ENCODE measurements at regions not wholly inside any gene's neighbourhood (a gene's known extent, or its start where the extent isn't known, plus 50 kb on each side); places are given as distances from the start of the nearest gene placed in this dataset.

DNA sequence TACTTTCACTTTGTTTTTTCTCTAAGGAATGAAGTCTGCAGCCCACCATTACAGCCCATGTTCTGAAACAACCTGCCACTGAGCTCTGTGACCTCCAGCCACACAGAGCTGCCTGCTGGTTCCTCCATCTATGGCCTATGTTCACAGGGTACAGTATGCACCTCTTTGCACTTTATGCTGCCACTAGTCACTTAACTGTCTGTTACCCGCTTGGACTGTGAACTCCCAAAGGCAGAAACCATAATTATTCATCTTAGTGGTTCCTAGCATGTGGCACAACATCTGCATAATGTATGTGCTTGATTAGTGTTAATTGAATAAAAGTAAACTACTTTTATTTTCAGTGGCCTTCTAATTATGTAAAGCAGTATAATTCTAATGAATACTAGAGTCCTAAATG, 95.5 kb upstream of the BET1 start:
- no peak overlapping the region for H2BK120ac ChIP-seq (ENCODE audit: low read depth, low read length)
- H3K4me1 ChIP-seq (ENCODE audit: control insufficient read depth, insufficient read depth, low read depth, low read length), result no peaks in the 10 kb centered on the region
- no CpG with 5 or more reads among the region's 1 CpG for WGBS

DNA sequence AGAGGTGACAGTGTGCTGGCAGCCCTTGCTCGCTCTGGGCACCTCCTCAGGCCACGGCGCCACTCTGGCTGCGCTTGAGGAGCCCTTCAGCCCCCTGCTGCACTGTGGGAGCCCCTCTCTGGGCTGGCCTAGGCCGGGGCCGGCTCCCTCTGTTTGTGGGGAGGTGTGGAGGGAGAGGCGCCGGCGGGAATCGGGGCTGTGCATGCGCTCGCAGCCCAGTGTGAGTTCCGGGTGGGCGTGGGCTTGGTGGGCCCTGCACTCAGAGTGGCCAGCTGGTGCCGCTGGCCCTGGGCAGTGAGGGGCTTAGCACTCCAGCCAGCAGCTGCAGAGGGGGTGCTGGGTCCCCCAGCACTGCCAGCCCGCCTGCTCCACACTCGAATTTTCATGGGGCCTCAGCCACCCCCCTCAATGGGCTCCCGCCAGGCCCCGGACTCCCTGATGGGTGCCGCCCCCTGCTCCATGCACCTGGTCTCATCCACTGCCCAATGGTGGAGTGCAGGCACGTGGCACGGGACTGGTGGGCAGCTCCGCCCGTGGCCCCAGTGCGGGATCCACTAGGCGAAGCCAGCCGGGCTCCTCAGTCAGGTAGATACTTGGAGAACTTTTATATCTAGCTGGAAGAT, 96.7 kb upstream of the BET1 start:
- Histone ChIP-seq H3K23ac (ENCODE audit: low read length in 2 of 2) (no peak overlapping the region), H2BK120ac (ENCODE audit: low read depth, low read length) (no peak overlapping the region), H3K36me3 (ENCODE audit: control insufficient read depth in 1 of 2, insufficient read depth in 2 of 2, low read depth in 1 of 2, low read length in 2 of 2) (no peaks in the 10 kb centered on the region), H3K14ac (ENCODE audit: low read length in 2 of 2) (no peak overlapping the region), H4K91ac (ENCODE audit: low read length) (no peak overlapping the region), H3K9ac (ENCODE audit: low read length) (no peak overlapping the region), H3K79me1 (replicated peaks; ENCODE audit: low read length, poor library complexity, severe bottlenecking) (no peaks in the 10 kb centered on the region), H4K8ac (ENCODE audit: low read length) (no peak overlapping the region), H2BK15ac (ENCODE audit: low read depth, poor library complexity, severe bottlenecking) (peak overlapping the region; percentile 48), H3K27me3 (ENCODE audit: control insufficient read depth in 1 of 2, insufficient read depth in 1 of 2, low read length in 2 of 2) (no peaks in the 10 kb centered on the region), H3K4me3 (ENCODE audit: insufficient read depth in 1 of 2, low read depth in 1 of 2, low read length in 2 of 2) (no peak overlapping the region), H3K4me1 (ENCODE audit: control insufficient read depth, insufficient read depth, low read depth, low read length) (no peaks in the 10 kb centered on the region), H2AFZ (ENCODE audit: low read depth, low read length) (no peak overlapping the region), H3K27ac (ENCODE audit: low read length, poor library complexity, severe bottlenecking) (no peak overlapping the region), H2BK12ac (ENCODE audit: low read length in 2 of 2) (no peak overlapping the region), H3K9me3 (ENCODE audit: control insufficient read depth, low read length) (no peaks in the 10 kb centered on the region), H3K18ac (ENCODE audit: low read depth in 1 of 2, low read length in 2 of 2) (peak overlapping the region in 1 of 2 experiments; percentile 5), H3K4ac (ENCODE audit: low read depth in 1 of 2, low read length in 2 of 2) (no peak overlapping the region), H3K4me2 (ENCODE audit: low read length, poor library complexity, severe bottlenecking) (no peak overlapping the region), H2BK5ac (ENCODE audit: low read depth, low read length, poor library complexity, severe bottlenecking) (no peak overlapping the region), H2AK5ac (ENCODE audit: low read length, severe bottlenecking) (no peak overlapping the region)
- WGBS, result 98% methylated on average over 27 of the region's 27 CpGs
- DNase-seq, result no peak

More for the DNA sequence above, 95.5 kb upstream of the BET1 start:
- peak overlapping the region in 1 of 2 experiments; percentile 57 for H3K18ac ChIP-seq (ENCODE audit: low read depth in 1 of 2, low read length in 2 of 2)
- no peaks in the 10 kb centered on the region for H3K27me3 ChIP-seq (ENCODE audit: control insufficient read depth in 1 of 2, insufficient read depth in 1 of 2, low read length in 2 of 2)
- H2AK5ac ChIP-seq (ENCODE audit: low read length, severe bottlenecking), result no peak overlapping the region
- H3K9ac ChIP-seq (ENCODE audit: low read length), result no peak overlapping the region
- H3K79me1 ChIP-seq (replicated peaks; ENCODE audit: low read length, poor library complexity, severe bottlenecking), result no peaks in the 10 kb centered on the region
- no peak for DNase-seq
- H3K9me3 ChIP-seq (ENCODE audit: control insufficient read depth, low read length), result no peaks in the 10 kb centered on the region
- no peak overlapping the region for H3K27ac ChIP-seq (ENCODE audit: low read length, poor library complexity, severe bottlenecking)
- H2BK12ac ChIP-seq (ENCODE audit: low read length in 2 of 2), result peak overlapping the region; percentile 87 to 93
- no peaks in the 10 kb centered on the region for H3K36me3 ChIP-seq (ENCODE audit: control insufficient read depth in 1 of 2, insufficient read depth in 2 of 2, low read depth in 1 of 2, low read length in 2 of 2)
- no peak overlapping the region for H3K4me3 ChIP-seq (ENCODE audit: insufficient read depth in 1 of 2, low read depth in 1 of 2, low read length in 2 of 2)
- no peak overlapping the region for H4K91ac ChIP-seq (ENCODE audit: low read length)
- no peak overlapping the region for H2BK15ac ChIP-seq (ENCODE audit: low read depth, poor library complexity, severe bottlenecking)
- H3K4me2 ChIP-seq (ENCODE audit: low read length, poor library complexity, severe bottlenecking), result no peak overlapping the region
- no peak overlapping the region for H2BK5ac ChIP-seq (ENCODE audit: low read depth, low read length, poor library complexity, severe bottlenecking)
- H3K4ac ChIP-seq (ENCODE audit: low read depth in 1 of 2, low read length in 2 of 2), result no peak overlapping the region
- no peak overlapping the region for H2AFZ ChIP-seq (ENCODE audit: low read depth, low read length)
- H3K23ac ChIP-seq (ENCODE audit: low read length in 2 of 2), result no peak overlapping the region
- H3K14ac ChIP-seq (ENCODE audit: low read length in 2 of 2), result no peak overlapping the region
- H4K8ac ChIP-seq (ENCODE audit: low read length), result no peak overlapping the region

DNA sequence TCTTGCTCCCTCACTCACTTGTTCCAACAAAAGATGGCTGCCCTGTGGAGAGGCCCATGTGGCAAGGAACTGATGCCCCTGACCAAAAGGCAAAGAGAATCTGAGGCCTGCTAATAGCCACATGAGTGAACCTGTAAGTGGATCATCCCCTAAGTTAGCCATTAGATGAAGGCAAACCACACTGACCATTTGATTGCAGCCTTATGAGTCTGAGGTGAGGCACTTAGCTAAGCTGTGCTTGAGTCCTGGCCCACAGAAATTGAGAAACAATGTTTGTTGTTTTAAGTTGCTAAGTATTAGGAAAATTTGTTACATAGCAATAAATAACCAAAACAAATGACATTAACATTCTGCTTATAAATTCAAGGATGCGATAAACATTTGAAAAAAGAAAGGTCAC, 100.1 kb upstream of the BET1 start:
- no peak overlapping the region for H2AK5ac ChIP-seq (ENCODE audit: low read length, severe bottlenecking)
- H3K4ac ChIP-seq (ENCODE audit: low read depth in 1 of 2, low read length in 2 of 2), result no peak overlapping the region
- no peak overlapping the region for H3K4me3 ChIP-seq (ENCODE audit: insufficient read depth in 1 of 2, low read depth in 1 of 2, low read length in 2 of 2)
- no peaks in the 10 kb centered on the region for H3K4me1 ChIP-seq (ENCODE audit: control insufficient read depth, insufficient read depth, low read depth, low read length)
- no peak overlapping the region for H3K4me2 ChIP-seq (ENCODE audit: low read length, poor library complexity, severe bottlenecking)
- no peak overlapping the region for H2AFZ ChIP-seq (ENCODE audit: low read depth, low read length)
- H3K9ac ChIP-seq (ENCODE audit: low read length), result no peak overlapping the region
- no peaks in the 10 kb centered on the region for H3K27me3 ChIP-seq (ENCODE audit: control insufficient read depth in 1 of 2, insufficient read depth in 1 of 2, low read length in 2 of 2)
- H4K8ac ChIP-seq (ENCODE audit: low read length), result no peak overlapping the region
- no peaks in the 10 kb centered on the region for H3K79me1 ChIP-seq (replicated peaks; ENCODE audit: low read length, poor library complexity, severe bottlenecking)
- H3K36me3 ChIP-seq (ENCODE audit: control insufficient read depth in 1 of 2, insufficient read depth in 2 of 2, low read depth in 1 of 2, low read length in 2 of 2), result no peaks in the 10 kb centered on the region
- H2BK12ac ChIP-seq (ENCODE audit: low read length in 2 of 2), result no peak overlapping the region
- DNase-seq, result no peak
- no peak overlapping the region for H4K91ac ChIP-seq (ENCODE audit: low read length)
- no peak overlapping the region for H2BK120ac ChIP-seq (ENCODE audit: low read depth, low read length)
- no peak overlapping the region for H3K14ac ChIP-seq (ENCODE audit: low read length in 2 of 2)
- H3K9me3 ChIP-seq (ENCODE audit: control insufficient read depth, low read length), result no peaks in the 10 kb centered on the region
- no peak overlapping the region for H3K18ac ChIP-seq (ENCODE audit: low read depth in 1 of 2, low read length in 2 of 2)
- H2BK5ac ChIP-seq (ENCODE audit: low read depth, low read length, poor library complexity, severe bottlenecking), result no peak overlapping the region
- WGBS, result no CpG with 5 or more reads among the region's 1 CpG
- no peak overlapping the region for H2BK15ac ChIP-seq (ENCODE audit: low read depth, poor library complexity, severe bottlenecking)
- H3K23ac ChIP-seq (ENCODE audit: low read length in 2 of 2), result no peak overlapping the region
- H3K27ac ChIP-seq (ENCODE audit: low read length, poor library complexity, severe bottlenecking), result no peak overlapping the region

DNA sequence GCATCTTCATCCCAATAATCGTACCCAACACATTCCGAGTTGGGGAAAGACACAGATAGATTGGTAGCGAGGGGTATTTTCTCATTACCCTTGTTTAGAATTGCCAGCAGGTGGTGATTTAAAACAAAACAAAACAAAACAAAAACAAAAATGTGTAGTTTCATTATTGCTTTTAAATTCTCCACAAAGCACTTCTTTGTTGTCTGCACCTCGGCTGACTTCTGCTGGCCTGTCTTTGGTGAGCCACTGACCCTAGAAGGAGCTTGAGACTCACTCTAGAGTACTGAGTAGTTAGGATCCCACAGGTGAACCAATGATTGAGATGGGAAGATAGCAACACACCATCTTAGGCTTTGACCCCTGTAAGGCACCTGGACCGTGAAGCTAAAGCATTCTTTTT, 105.4 kb upstream of the BET1 start:
- Histone ChIP-seq H3K23ac (ENCODE audit: low read length in 2 of 2) (no peak overlapping the region), H3K27me3 (ENCODE audit: control insufficient read depth in 1 of 2, insufficient read depth in 1 of 2, low read length in 2 of 2) (no peaks in the 10 kb centered on the region), H3K27ac (ENCODE audit: low read length, poor library complexity, severe bottlenecking) (no peak overlapping the region), H3K18ac (ENCODE audit: low read depth in 1 of 2, low read length in 2 of 2) (no peak overlapping the region), H3K36me3 (ENCODE audit: control insufficient read depth in 1 of 2, insufficient read depth in 2 of 2, low read depth in 1 of 2, low read length in 2 of 2) (no peaks in the 10 kb centered on the region), H2BK5ac (ENCODE audit: low read depth, low read length, poor library complexity, severe bottlenecking) (no peak overlapping the region), H2BK12ac (ENCODE audit: low read length in 2 of 2) (no peak overlapping the region), H4K8ac (ENCODE audit: low read length) (no peak overlapping the region), H2AK5ac (ENCODE audit: low read length, severe bottlenecking) (no peak overlapping the region), H3K9ac (ENCODE audit: low read length) (no peak overlapping the region), H3K9me3 (ENCODE audit: control insufficient read depth, low read length) (no peaks in the 10 kb centered on the region), H2BK15ac (ENCODE audit: low read depth, poor library complexity, severe bottlenecking) (no peak overlapping the region), H3K4me2 (ENCODE audit: low read length, poor library complexity, severe bottlenecking) (no peak overlapping the region), H3K4ac (ENCODE audit: low read depth in 1 of 2, low read length in 2 of 2) (no peak overlapping the region), H3K4me3 (ENCODE audit: insufficient read depth in 1 of 2, low read depth in 1 of 2, low read length in 2 of 2) (no peak overlapping the region), H3K14ac (ENCODE audit: low read length in 2 of 2) (no peak overlapping the region), H3K4me1 (ENCODE audit: control insufficient read depth, insufficient read depth, low read depth, low read length) (no peaks in the 10 kb centered on the region), H3K79me1 (replicated peaks; ENCODE audit: low read length, poor library complexity, severe bottlenecking) (no peaks in the 10 kb centered on the region), H2AFZ (ENCODE audit: low read depth, low read length) (no peak overlapping the region), H4K91ac (ENCODE audit: low read length) (no peak overlapping the region), H2BK120ac (ENCODE audit: low read depth, low read length) (no peak overlapping the region)
- 91% methylated on average over 1 of the region's 5 CpGs for WGBS
- no peak for DNase-seq

All from mesenchymal stem cell (in vitro differentiated cells and primary cell).